Vagina (tissue), 2 donors: ENCODE measurements at regions not wholly inside any gene's neighbourhood (a gene's known extent, or its start where the extent isn't known, plus 50 kb on each side); places are given as distances from the start of the nearest gene placed in this dataset.

Experiments
- DNase-seq, 2 donors: peaks; one replicate each; pipeline ENCODE4 v3.0.0-alpha.2; 2017; ENCODE audit errors: extremely low spot score in 2 of 2
- H3K27ac ChIP-seq: fragments of 200-600 bp; sonication (generic); one replicate; pipeline ENCODE4 v1.5.1; 2019
- H3K27me3 ChIP-seq: fragments of 200-600 bp; sonication (generic); one replicate; pipeline ENCODE4 v1.5.1; 2019
- H3K36me3 ChIP-seq, 2 donors: fragments of 200-600 bp; sonication (generic); one replicate each; pipeline ENCODE4 v1.5.1; 2017 to 2019
- H3K4me1 ChIP-seq: fragments of 200-600 bp; sonication (generic); one replicate; pipeline ENCODE4 v1.5.1; 2019
- H3K4me3 ChIP-seq, 2 donors: fragments of 200-600 bp; sonication (generic); 1 replicate in 1 of 2; 2 replicates in 1 of 2; pipeline ENCODE4 v1.5.1; 2016 to 2019
- H3K9me3 ChIP-seq: fragments of 200-600 bp; sonication (generic); one replicate; pipeline ENCODE4 v1.5.1; 2019
- CTCF ChIP-seq, 3 experiments: fragments of 450-650 bp in 2 of 3; fragments of 200-600 bp in 1 of 3; sonication (generic) in 1 of 3; IDR thresholded peaks; one replicate each; pipeline ENCODE4 v1.5.1; 2017 to 2019; ENCODE audit warnings: antibody characterized with exemption in 3 of 3, mild to moderate bottlenecking in 2 of 3, moderate library complexity in 2 of 3
- POLR2A ChIP-seq, 2 donors: fragments of 450-650 bp; IDR thresholded peaks; one replicate each; pipeline ENCODE4 v1.6.1; 2017; ENCODE audit warnings: antibody characterized with exemption in 2 of 2, mild to moderate bottlenecking in 2 of 2, moderate library complexity in 2 of 2
- POLR2AphosphoS5 ChIP-seq, 2 donors: sonication (generic); formaldehyde crosslinking; IDR thresholded peaks; one replicate each; pipeline ENCODE4 v1.9.0; 2017; ENCODE audit warnings: antibody characterized with exemption in 2 of 2, mild to moderate bottlenecking in 2 of 2, low read depth in 1 of 2; ENCODE audit not compliant: insufficient read depth in 1 of 2
- intact Hi-C: fragments of 100-400 bp; cut with DNase I; formaldehyde crosslinking; loops from one replicate; pipeline ENCODE4 v1.15.1; 2023

GRCh38 chr6:88301888-88302768 lies 136.0 kb upstream of the CNR1 start:
- Histone ChIP-seq H3K36me3 (no peaks in the 10 kb centered on the region), H3K27ac (no peak overlapping the region), H3K27me3 (no peaks in the 10 kb centered on the region), H3K4me1 (no peaks in the 10 kb centered on the region), H3K9me3 (no peaks in the 10 kb centered on the region), H3K4me3 (no peak overlapping the region)
- intact Hi-C loops = no loop called here
- no peak for DNase-seq
- TF ChIP-seq CTCF (IDR thresholded peaks at IDR 0.05) (no peak), POLR2A (IDR thresholded peaks at IDR 0.05) (no peak), POLR2AphosphoS5 (IDR thresholded peaks at IDR 0.05; ENCODE audit: insufficient read depth in 1 of 2, low read depth in 1 of 2) (no peak)

- intact Hi-C loops = no loop called here
- H3K4me1 ChIP-seq = no peaks in the 10 kb centered on the region
- H3K9me3 ChIP-seq = no peaks in the 10 kb centered on the region
- DNase-seq = no peak
- no peak overlapping the region for H3K27ac ChIP-seq
- no peaks in the 10 kb centered on the region for H3K27me3 ChIP-seq
- no peaks in the 10 kb centered on the region for H3K36me3 ChIP-seq
- H3K4me3 ChIP-seq = no peak overlapping the region
- no peak for TF ChIP-seq POLR2A (IDR thresholded peaks at IDR 0.05)
- TF ChIP-seq POLR2AphosphoS5 (IDR thresholded peaks at IDR 0.05; ENCODE audit: insufficient read depth in 1 of 2, low read depth in 1 of 2) = no peak
- TF ChIP-seq CTCF (IDR thresholded peaks at IDR 0.05) = no peak
Observed at GRCh38 chr6:88301256-88301655, 135.1 kb upstream of the CNR1 start.

GRCh38 chr6:88298066-88298845 lies 132.1 kb upstream of the CNR1 start:
- H3K27ac ChIP-seq = no peak overlapping the region
- H3K36me3 ChIP-seq = no peaks in the 10 kb centered on the region
- TF ChIP-seq POLR2A (IDR thresholded peaks at IDR 0.05) (no peak), CTCF (IDR thresholded peaks at IDR 0.05) (no peak), POLR2AphosphoS5 (IDR thresholded peaks at IDR 0.05; ENCODE audit: insufficient read depth in 1 of 2, low read depth in 1 of 2) (no peak)
- no peaks in the 10 kb centered on the region for H3K9me3 ChIP-seq
- DNase-seq = no peak
- H3K27me3 ChIP-seq = no peaks in the 10 kb centered on the region
- H3K4me3 ChIP-seq = no peak overlapping the region
- intact Hi-C loops = no loop called here
- H3K4me1 ChIP-seq = no peaks in the 10 kb centered on the region

- Histone ChIP-seq H3K9me3 (no peaks in the 10 kb centered on the region), H3K27ac (no peak overlapping the region), H3K27me3 (no peaks in the 10 kb centered on the region), H3K4me3 (no peak overlapping the region), H3K4me1 (no peaks in the 10 kb centered on the region), H3K36me3 (no peaks in the 10 kb centered on the region)
- DNase-seq = no peak
- intact Hi-C loops = no loop called here
- TF ChIP-seq CTCF (IDR thresholded peaks at IDR 0.05) = no peak
- no peak for TF ChIP-seq POLR2A (IDR thresholded peaks at IDR 0.05)
- TF ChIP-seq POLR2AphosphoS5 (IDR thresholded peaks at IDR 0.05; ENCODE audit: insufficient read depth in 1 of 2, low read depth in 1 of 2) = no peak
Observed at GRCh38 chr6:88296694-88297093, 130.5 kb upstream of the CNR1 start.
